Activated CD8-positive, alpha-beta T cell treated with anti-CD3 and anti-CD28 coated beads for 36 hours (primary cell): ENCODE measurements at regions not wholly inside any gene's neighbourhood (a gene's known extent, or its start where the extent isn't known, plus 50 kb on each side); places are given as distances from the start of the nearest gene placed in this dataset.

Experiments
- ATAC-seq: fragments of 200-7000 bp; cut with Tn5 transposase; one replicate; pipeline ENCODE4 v1.10.0; 2021; ENCODE audit warnings: mild to moderate bottlenecking, moderate library complexity
- CTCF ChIA-PET: fragments of 350-600 bp; sonication (Branson Sonifier 250); formaldehyde crosslinking; loops from one replicate; lab custom pipeline; 2021; ENCODE audit warnings: antibody characterized with exemption; lab: Charles Lee
- POLR2A ChIA-PET: fragments of 350-600 bp; sonication (Branson Sonifier 250); formaldehyde crosslinking; loops from one replicate; lab custom pipeline; 2021; ENCODE audit warnings: antibody characterized with exemption; lab: Charles Lee
- DNase-seq: peaks from one replicate; pipeline ENCODE4 v3.0.0-alpha.2; 2020
- H3K27ac Mint-ChIP-seq: one replicate; pipeline ENCODE4 v1.8.0; 2021; ENCODE audit warnings: mild to moderate bottlenecking, mixed read lengths
- H3K27me3 Mint-ChIP-seq: one replicate; pipeline ENCODE4 v1.8.0; 2021; ENCODE audit warnings: mixed read lengths
- H3K36me3 Mint-ChIP-seq: one replicate; pipeline ENCODE4 v1.8.0; 2021; ENCODE audit warnings: low read depth, mixed read lengths
- H3K4me1 Mint-ChIP-seq: one replicate; pipeline ENCODE4 v1.8.0; 2021; ENCODE audit warnings: low read depth, mixed read lengths
- H3K4me3 Mint-ChIP-seq: one replicate; pipeline ENCODE4 v1.8.0; 2021; ENCODE audit warnings: mild to moderate bottlenecking, moderate library complexity, mixed read lengths
- H3K9me3 Mint-ChIP-seq: one replicate; pipeline ENCODE4 v1.8.0; 2021; ENCODE audit warnings: mixed read lengths
- intact Hi-C: fragments of 100-400 bp; cut with micrococcal nuclease; formaldehyde crosslinking; loops from one replicate; pipeline ENCODE4 v1.10.0; 2022
- TF ChIP-seq, protein P1 (sequence below): fragments of 200-600 bp; IDR thresholded peaks from one replicate; pipeline ENCODE4 v1.8.0; 2022; ENCODE audit warnings: antibody characterized with exemption, mild to moderate bottlenecking

GRCh38 chr4:89563431-89563830 is 255.8 kb upstream of the GPRIN3 start:
- Mint-ChIP-seq H3K36me3 (no peaks in the 10 kb centered on the region), H3K4me3 (no peak overlapping the region), H3K27me3 (peaks cover 5% of the 10 kb centered on the region), H3K4me1 (peaks cover 2% of the 10 kb centered on the region), H3K27ac (no peak overlapping the region), H3K9me3 (no peaks in the 10 kb centered on the region)
- TF ChIP-seq, protein P1, sequence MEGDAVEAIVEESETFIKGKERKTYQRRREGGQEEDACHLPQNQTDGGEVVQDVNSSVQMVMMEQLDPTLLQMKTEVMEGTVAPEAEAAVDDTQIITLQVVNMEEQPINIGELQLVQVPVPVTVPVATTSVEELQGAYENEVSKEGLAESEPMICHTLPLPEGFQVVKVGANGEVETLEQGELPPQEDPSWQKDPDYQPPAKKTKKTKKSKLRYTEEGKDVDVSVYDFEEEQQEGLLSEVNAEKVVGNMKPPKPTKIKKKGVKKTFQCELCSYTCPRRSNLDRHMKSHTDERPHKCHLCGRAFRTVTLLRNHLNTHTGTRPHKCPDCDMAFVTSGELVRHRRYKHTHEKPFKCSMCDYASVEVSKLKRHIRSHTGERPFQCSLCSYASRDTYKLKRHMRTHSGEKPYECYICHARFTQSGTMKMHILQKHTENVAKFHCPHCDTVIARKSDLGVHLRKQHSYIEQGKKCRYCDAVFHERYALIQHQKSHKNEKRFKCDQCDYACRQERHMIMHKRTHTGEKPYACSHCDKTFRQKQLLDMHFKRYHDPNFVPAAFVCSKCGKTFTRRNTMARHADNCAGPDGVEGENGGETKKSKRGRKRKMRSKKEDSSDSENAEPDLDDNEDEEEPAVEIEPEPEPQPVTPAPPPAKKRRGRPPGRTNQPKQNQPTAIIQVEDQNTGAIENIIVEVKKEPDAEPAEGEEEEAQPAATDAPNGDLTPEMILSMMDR: no peak
- ChIA-PET CTCF (no interaction called here), POLR2A (no interaction called here)
- DNase-seq (no peak), ATAC-seq (peak; percentile 62)
- intact Hi-C loops: no loop called here

GRCh38 chr4:89562746-89563145 is 255.1 kb upstream of the GPRIN3 start:
- H3K4me1 Mint-ChIP-seq: peaks cover 2% of the 10 kb centered on the region
- intact Hi-C loops: no loop called here
- POLR2A ChIA-PET: no interaction called here
- H3K9me3 Mint-ChIP-seq: no peaks in the 10 kb centered on the region
- no peaks in the 10 kb centered on the region for H3K36me3 Mint-ChIP-seq
- H3K27me3 Mint-ChIP-seq: peaks cover 3% of the 10 kb centered on the region
- no peak overlapping the region for H3K4me3 Mint-ChIP-seq
- H3K27ac Mint-ChIP-seq: no peak overlapping the region
- CTCF ChIA-PET: interaction anchor here (0.7 kb wide), 1 partner anchor 460 kb away, joined by 4 read pairs; no protein-coding TSS in a partner anchor
- TF ChIP-seq, protein P1: no peak
- DNase-seq (no peak), ATAC-seq (no peak)

DNA sequence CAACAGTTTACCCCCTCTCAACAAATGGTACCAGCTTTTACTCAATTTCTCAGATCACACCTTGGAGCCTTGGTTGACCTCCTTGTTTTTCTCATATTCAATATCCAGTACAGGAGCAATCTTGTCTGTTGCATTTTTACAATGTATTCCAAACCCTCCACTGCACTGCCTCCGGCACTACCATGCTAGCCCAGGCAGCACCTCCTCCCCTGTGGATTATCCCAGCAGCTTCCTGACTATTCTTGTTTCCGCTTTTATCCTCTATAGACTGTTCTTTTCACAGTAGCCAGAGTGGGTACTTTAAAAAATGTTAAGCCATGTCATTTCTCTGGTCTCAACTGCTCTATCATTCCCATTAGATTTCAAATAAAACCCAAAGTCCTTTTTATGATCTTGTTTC is 253.4 kb upstream of the GPRIN3 start:
- Mint-ChIP-seq H3K27me3 (peaks cover 1% of the 10 kb centered on the region), H3K27ac (no peak overlapping the region), H3K4me1 (peaks cover 2% of the 10 kb centered on the region), H3K4me3 (no peak overlapping the region), H3K36me3 (no peaks in the 10 kb centered on the region), H3K9me3 (no peaks in the 10 kb centered on the region)
- ChIA-PET POLR2A (no interaction called here), CTCF (interaction anchor here (1.3 kb wide), 1 partner anchor 79 kb away, joined by 4 read pairs; no protein-coding TSS in a partner anchor)
- intact Hi-C loops: no loop called here
- DNase-seq (no peak), ATAC-seq (no peak)
- TF ChIP-seq, protein P1: no peak

DNA sequence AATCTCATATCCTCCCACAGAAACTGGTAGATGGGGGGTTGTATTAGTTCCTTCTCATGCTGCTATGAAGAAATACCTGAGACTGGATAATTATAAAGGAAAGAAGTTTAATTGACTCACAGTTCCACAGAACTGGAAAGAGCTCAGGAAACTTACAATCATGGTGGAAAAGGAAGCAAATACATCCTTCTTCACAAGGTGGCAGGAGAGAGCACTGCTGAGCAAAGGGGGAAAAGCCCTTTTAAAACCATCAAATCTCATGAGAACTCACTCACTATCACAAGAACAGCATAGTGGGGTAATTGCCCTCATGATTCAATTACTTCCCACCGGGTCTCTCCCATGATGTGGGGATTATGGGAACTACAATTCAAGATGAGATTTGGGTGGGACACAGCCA is 250.5 kb upstream of the GPRIN3 start:
- Mint-ChIP-seq H3K4me1 (no peaks in the 10 kb centered on the region), H3K36me3 (no peaks in the 10 kb centered on the region), H3K9me3 (no peaks in the 10 kb centered on the region), H3K27ac (no peak overlapping the region), H3K4me3 (no peak overlapping the region), H3K27me3 (peaks cover 1% of the 10 kb centered on the region)
- ChIA-PET POLR2A (no interaction called here), CTCF (interaction anchor here (0.8 to 1.6 kb wide), 3 partner anchors 8 to 16 kb away, joined by 3 to 4 read pairs (median 3); no protein-coding TSS in a partner anchor)
- intact Hi-C loops: no loop called here
- no peak for ATAC-seq
- DNase-seq: no peak
- TF ChIP-seq, protein P1: peak; percentile 52

GRCh38 chr4:89556601-89557305 is 249.2 kb upstream of the GPRIN3 start:
- no peak overlapping the region for H3K27ac Mint-ChIP-seq
- CTCF ChIA-PET: interaction anchor here (1.6 kb wide), 1 partner anchor 13 kb away, joined by 4 read pairs; no protein-coding TSS in a partner anchor

More at GRCh38 chr4:89556601-89557305, 249.2 kb upstream of the GPRIN3 start:
- H3K4me1 Mint-ChIP-seq: no peaks in the 10 kb centered on the region
- TF ChIP-seq, protein P1: no peak
- no peak for ATAC-seq
- intact Hi-C loops: no loop called here
- no peaks in the 10 kb centered on the region for H3K36me3 Mint-ChIP-seq
- no peak for DNase-seq
- POLR2A ChIA-PET: no interaction called here
- peaks cover 1% of the 10 kb centered on the region for H3K27me3 Mint-ChIP-seq
- no peaks in the 10 kb centered on the region for H3K9me3 Mint-ChIP-seq
- H3K4me3 Mint-ChIP-seq: no peak overlapping the region
